ENCODE measurements at regions not wholly inside any gene's neighbourhood (a gene's known extent, or its start where the extent isn't known, plus 50 kb on each side); places are given as distances from the start of the nearest gene placed in this dataset.

- ATAC-seq (replicated peaks; ENCODE audit: extremely low read depth, poor library complexity, severe bottlenecking) = no peak
- Mint-ChIP-seq H3K27me3 (no peaks in the 10 kb centered on the region), H3K9me3 (peaks cover 14% of the 10 kb centered on the region), H3K27ac (ENCODE audit: low read depth) (no peak overlapping the region), H3K4me1 (no peaks in the 10 kb centered on the region), H3K36me3 (ENCODE audit: insufficient read depth) (no peaks in the 10 kb centered on the region), H3K4me3 (no peak overlapping the region)
- DNase-seq (ENCODE audit: low spot score in 2 of 2) = no peak
These were observed 517.0 kb downstream of the TENT5A start for GRCh38 chr6:81235512-81235911.

- Mint-ChIP-seq H3K4me3 (no peak overlapping the region), H3K36me3 (ENCODE audit: insufficient read depth) (no peaks in the 10 kb centered on the region), H3K27ac (ENCODE audit: low read depth) (no peak overlapping the region), H3K9me3 (peaks cover 14% of the 10 kb centered on the region), H3K27me3 (no peaks in the 10 kb centered on the region), H3K4me1 (no peaks in the 10 kb centered on the region)
- DNase-seq (ENCODE audit: low spot score in 2 of 2) = no peak
- ATAC-seq (replicated peaks; ENCODE audit: extremely low read depth, poor library complexity, severe bottlenecking) = no peak
These were observed 518.5 kb downstream of the TENT5A start for GRCh38 chr6:81233990-81234389.

- DNase-seq (ENCODE audit: low spot score in 2 of 2) = no peak
- Mint-ChIP-seq H3K4me3 (no peak overlapping the region), H3K27me3 (no peaks in the 10 kb centered on the region), H3K36me3 (ENCODE audit: insufficient read depth) (no peaks in the 10 kb centered on the region), H3K4me1 (no peaks in the 10 kb centered on the region), H3K27ac (ENCODE audit: low read depth) (no peak overlapping the region), H3K9me3 (peaks cover 14% of the 10 kb centered on the region)
- no peak for ATAC-seq (replicated peaks; ENCODE audit: extremely low read depth, poor library complexity, severe bottlenecking)
These were observed 523.4 kb downstream of the TENT5A start for GRCh38 chr6:81228912-81229555.

- ATAC-seq (replicated peaks; ENCODE audit: extremely low read depth, poor library complexity, severe bottlenecking) (no peak), DNase-seq (ENCODE audit: low spot score in 2 of 2) (no peak)
- peaks cover 18% of the 10 kb centered on the region for H3K9me3 Mint-ChIP-seq
- H3K27ac Mint-ChIP-seq (ENCODE audit: low read depth) = no peak overlapping the region
- no peaks in the 10 kb centered on the region for H3K36me3 Mint-ChIP-seq (ENCODE audit: insufficient read depth)
- no peak overlapping the region for H3K4me3 Mint-ChIP-seq
- no peaks in the 10 kb centered on the region for H3K27me3 Mint-ChIP-seq
- no peaks in the 10 kb centered on the region for H3K4me1 Mint-ChIP-seq
These were observed 525.5 kb downstream of the TENT5A start for GRCh38 chr6:81226957-81227356.

GRCh38 chr6:81216668-81217067 is 535.8 kb downstream of the TENT5A start:
- no peaks in the 10 kb centered on the region for H3K27me3 Mint-ChIP-seq
- DNase-seq (ENCODE audit: low spot score in 2 of 2) = no peak
- H3K9me3 Mint-ChIP-seq = peaks cover 14% of the 10 kb centered on the region
- H3K4me1 Mint-ChIP-seq = no peaks in the 10 kb centered on the region
- H3K36me3 Mint-ChIP-seq (ENCODE audit: insufficient read depth) = no peaks in the 10 kb centered on the region
- ATAC-seq (replicated peaks; ENCODE audit: extremely low read depth, poor library complexity, severe bottlenecking) = no peak
- no peak overlapping the region for H3K4me3 Mint-ChIP-seq
- no peak overlapping the region for H3K27ac Mint-ChIP-seq (ENCODE audit: low read depth)

GRCh38 chr6:81215092-81215432 is 537.4 kb downstream of the TENT5A start:
- H3K27me3 Mint-ChIP-seq = no peaks in the 10 kb centered on the region

GRCh38 chr6:81214414-81215091 is 537.9 kb downstream of the TENT5A start:
- H3K27ac Mint-ChIP-seq (ENCODE audit: low read depth) = no peak overlapping the region
- ATAC-seq (replicated peaks; ENCODE audit: extremely low read depth, poor library complexity, severe bottlenecking) = no peak

More at GRCh38 chr6:81215092-81215432, 537.4 kb downstream of the TENT5A start:
- no peaks in the 10 kb centered on the region for H3K4me1 Mint-ChIP-seq
- no peaks in the 10 kb centered on the region for H3K36me3 Mint-ChIP-seq (ENCODE audit: insufficient read depth)
- no peak overlapping the region for H3K4me3 Mint-ChIP-seq
- H3K27ac Mint-ChIP-seq (ENCODE audit: low read depth) = no peak overlapping the region
- no peak for DNase-seq (ENCODE audit: low spot score in 2 of 2)
- H3K9me3 Mint-ChIP-seq = peaks cover 20% of the 10 kb centered on the region
- ATAC-seq (replicated peaks; ENCODE audit: extremely low read depth, poor library complexity, severe bottlenecking) = no peak

GRCh38 chr6:81204731-81205130 is 547.8 kb downstream of the TENT5A start:
- Mint-ChIP-seq H3K4me3 (no peak overlapping the region), H3K36me3 (ENCODE audit: insufficient read depth) (no peaks in the 10 kb centered on the region), H3K27me3 (no peaks in the 10 kb centered on the region), H3K27ac (ENCODE audit: low read depth) (no peak overlapping the region), H3K4me1 (no peaks in the 10 kb centered on the region), H3K9me3 (no peaks in the 10 kb centered on the region)
- DNase-seq (ENCODE audit: low spot score in 2 of 2) (no peak), ATAC-seq (replicated peaks; ENCODE audit: extremely low read depth, poor library complexity, severe bottlenecking) (no peak)

More at GRCh38 chr6:81214414-81215091, 537.9 kb downstream of the TENT5A start:
- H3K27me3 Mint-ChIP-seq = no peaks in the 10 kb centered on the region
- no peaks in the 10 kb centered on the region for H3K4me1 Mint-ChIP-seq
- H3K36me3 Mint-ChIP-seq (ENCODE audit: insufficient read depth) = no peaks in the 10 kb centered on the region
- no peak for DNase-seq (ENCODE audit: low spot score in 2 of 2)
- H3K9me3 Mint-ChIP-seq = peaks cover 20% of the 10 kb centered on the region
- no peak overlapping the region for H3K4me3 Mint-ChIP-seq

- peaks cover 6% of the 10 kb centered on the region for H3K9me3 Mint-ChIP-seq
These were observed 558.1 kb downstream of the TENT5A start for GRCh38 chr6:81194374-81194773.

GRCh38 chr6:81172056-81172740 is 580.3 kb downstream of the TENT5A start:
- no peak for DNase-seq (ENCODE audit: low spot score in 2 of 2)
- H3K36me3 Mint-ChIP-seq (ENCODE audit: insufficient read depth) = no peaks in the 10 kb centered on the region
- H3K9me3 Mint-ChIP-seq = peaks cover 5% of the 10 kb centered on the region
- no peaks in the 10 kb centered on the region for H3K4me1 Mint-ChIP-seq
- no peak overlapping the region for H3K4me3 Mint-ChIP-seq
- ATAC-seq (replicated peaks; ENCODE audit: extremely low read depth, poor library complexity, severe bottlenecking) = no peak
- H3K27ac Mint-ChIP-seq (ENCODE audit: low read depth) = no peak overlapping the region
- no peaks in the 10 kb centered on the region for H3K27me3 Mint-ChIP-seq

More at GRCh38 chr6:81194374-81194773, 558.1 kb downstream of the TENT5A start:
- Mint-ChIP-seq H3K36me3 (ENCODE audit: insufficient read depth) (no peaks in the 10 kb centered on the region), H3K4me3 (no peak overlapping the region), H3K4me1 (no peaks in the 10 kb centered on the region), H3K27me3 (no peaks in the 10 kb centered on the region), H3K27ac (ENCODE audit: low read depth) (no peak overlapping the region)
- ATAC-seq (replicated peaks; ENCODE audit: extremely low read depth, poor library complexity, severe bottlenecking) = no peak
- DNase-seq (ENCODE audit: low spot score in 2 of 2) = no peak

GRCh38 chr6:81169166-81169565 is 583.3 kb downstream of the TENT5A start:
- DNase-seq (ENCODE audit: low spot score in 2 of 2) = no peak

GRCh38 chr6:81166770-81167169 is 585.7 kb downstream of the TENT5A start:
- no peaks in the 10 kb centered on the region for H3K36me3 Mint-ChIP-seq (ENCODE audit: insufficient read depth)
- no peaks in the 10 kb centered on the region for H3K27me3 Mint-ChIP-seq
- no peak overlapping the region for H3K27ac Mint-ChIP-seq (ENCODE audit: low read depth)
- peaks cover 18% of the 10 kb centered on the region for H3K9me3 Mint-ChIP-seq
- DNase-seq (ENCODE audit: low spot score in 2 of 2) (no peak), ATAC-seq (replicated peaks; ENCODE audit: extremely low read depth, poor library complexity, severe bottlenecking) (no peak)
- H3K4me1 Mint-ChIP-seq = no peaks in the 10 kb centered on the region
- H3K4me3 Mint-ChIP-seq = no peak overlapping the region

More at GRCh38 chr6:81169166-81169565, 583.3 kb downstream of the TENT5A start:
- no peak for ATAC-seq (replicated peaks; ENCODE audit: extremely low read depth, poor library complexity, severe bottlenecking)
- no peak overlapping the region for H3K27ac Mint-ChIP-seq (ENCODE audit: low read depth)
- no peaks in the 10 kb centered on the region for H3K36me3 Mint-ChIP-seq (ENCODE audit: insufficient read depth)
- no peaks in the 10 kb centered on the region for H3K27me3 Mint-ChIP-seq
- no peak overlapping the region for H3K4me3 Mint-ChIP-seq
- no peaks in the 10 kb centered on the region for H3K4me1 Mint-ChIP-seq
- peaks cover 18% of the 10 kb centered on the region for H3K9me3 Mint-ChIP-seq

- peaks cover 9% of the 10 kb centered on the region for H3K9me3 Mint-ChIP-seq
- ATAC-seq (replicated peaks; ENCODE audit: extremely low read depth, poor library complexity, severe bottlenecking) = no peak
- H3K27me3 Mint-ChIP-seq = no peaks in the 10 kb centered on the region
- no peak overlapping the region for H3K4me3 Mint-ChIP-seq
- no peaks in the 10 kb centered on the region for H3K4me1 Mint-ChIP-seq
- H3K36me3 Mint-ChIP-seq (ENCODE audit: insufficient read depth) = no peaks in the 10 kb centered on the region
- DNase-seq (ENCODE audit: low spot score in 2 of 2) = no peak
- no peak overlapping the region for H3K27ac Mint-ChIP-seq (ENCODE audit: low read depth)
These were observed 593.5 kb downstream of the TENT5A start for GRCh38 chr6:81158956-81159355.

All from central memory CD8-positive, alpha-beta T cell (primary cell).